DND-41 (cell line): ENCODE measurements at regions not wholly inside any gene's neighbourhood (a gene's known extent, or its start where the extent isn't known, plus 50 kb on each side); places are given as distances from the start of the nearest gene placed in this dataset.

ENCODE experiments used
- CTCF ChIP-seq: IDR thresholded peaks from 2 replicates; pipeline ENCODE4 v1.5.1; 2012; ENCODE audit warnings: borderline replicate concordance, low read length, moderate library complexity, mild to moderate bottlenecking; ENCODE audit not compliant: poor library complexity, severe bottlenecking; ENCODE audit errors: extremely low read depth
- EZH2 ChIP-seq: IDR thresholded peaks from 3 replicates; pipeline ENCODE4 v1.6.1; 2012; ENCODE audit warnings: borderline replicate concordance, low read depth, mild to moderate bottlenecking, moderate library complexity, low read length, inconsistent platforms; ENCODE audit not compliant: severe bottlenecking

- no peak for TF ChIP-seq CTCF
- TF ChIP-seq EZH2: no peak
Observed at GRCh38 chr10:110445871-110446270, 51.8 kb upstream of the DUSP5 start.
